Stomach (tissue), 8 donors: ENCODE measurements at regions not wholly inside any gene's neighbourhood (a gene's known extent, or its start where the extent isn't known, plus 50 kb on each side); places are given as distances from the start of the nearest gene placed in this dataset.

Source experiments
- DNase-seq, 2 donors: peaks; one replicate each; pipeline versions ENCODE4 v3.0.0 to v3.0.0-alpha.2; 2013 to 2019
- H3K27ac ChIP-seq, 5 donors: fragments of 200-600 bp in 4 of 5; sonication (generic) in 4 of 5; one replicate each; pipeline ENCODE4 v1.5.1; 2013 to 2019; ENCODE audit warnings: mild to moderate bottlenecking in 1 of 5, moderate library complexity in 1 of 5
- H3K27me3 ChIP-seq, 3 donors: fragments of 200-600 bp; sonication (generic); one replicate each; pipeline ENCODE4 v1.5.1; 2017 to 2019; ENCODE audit warnings: mixed run types in 1 of 3
- H3K36me3 ChIP-seq, 4 donors: fragments of 200-600 bp; sonication (generic); 1 replicate in 3 of 4; 2 replicates in 1 of 4; pipeline ENCODE4 v1.5.1; 2016 to 2019
- H3K4me1 ChIP-seq, 4 donors: fragments of 200-600 bp; sonication (generic); one replicate each; pipeline ENCODE4 v1.5.1; 2016 to 2019
- H3K4me3 ChIP-seq, 4 donors: fragments of 200-600 bp; sonication (generic) in 3 of 4; one replicate each; pipeline ENCODE4 v1.5.1; 2016 to 2019; ENCODE audit warnings: mild to moderate bottlenecking in 1 of 4
- H3K9me3 ChIP-seq, 4 donors: fragments of 200-600 bp; sonication (generic); one replicate each; pipeline ENCODE4 v1.5.1; 2016 to 2019
- CTCF ChIP-seq, 7 experiments: fragments of 450-650 bp in 4 of 7; fragments of 200-600 bp in 3 of 7; sonication (generic) in 3 of 7; IDR thresholded peaks; one replicate each; pipeline ENCODE4 v1.5.1; 2016 to 2019; ENCODE audit warnings: antibody characterized with exemption in 7 of 7, control low read depth in 2 of 7, mild to moderate bottlenecking in 1 of 7
- EP300 ChIP-seq: sonication (generic); formaldehyde crosslinking; IDR thresholded peaks from one replicate; pipeline ENCODE4 v1.6.1; 2017; ENCODE audit warnings: antibody characterized with exemption
- POLR2A ChIP-seq, 4 donors: fragments of 450-650 bp; IDR thresholded peaks; one replicate each; pipeline ENCODE4 v1.6.1; 2016; ENCODE audit warnings: antibody characterized with exemption in 4 of 4, control low read depth in 2 of 4, mild to moderate bottlenecking in 1 of 4, moderate library complexity in 1 of 4
- POLR2AphosphoS5 ChIP-seq, 3 donors: sonication (generic); formaldehyde crosslinking; IDR thresholded peaks; one replicate each; pipeline ENCODE4 v1.6.1; 2016; ENCODE audit warnings: antibody characterized with exemption in 3 of 3
- WGBS, 5 donors: extraction: QIAGEN DNeasy Blood & Tissue Kit in 3 of 5; methylation state at CpG; one replicate each; pipeline versions ENCODE4 v1.1.5 to v1.1.7; 2013 to 2018; 5-methylcytosine and 5-hydroxymethylcytosine counted together
- intact Hi-C: fragments of 100-400 bp; cut with DNase I; formaldehyde crosslinking; loops from one replicate; pipeline ENCODE4 v1.15.1; 2023; ENCODE audit warnings: low total_unique reads
- donor health status: healthy with polysubstance abuse.
- donor health status: Bipolar disorder and iron deficiency.
- donor health status: healthy.

DNA sequence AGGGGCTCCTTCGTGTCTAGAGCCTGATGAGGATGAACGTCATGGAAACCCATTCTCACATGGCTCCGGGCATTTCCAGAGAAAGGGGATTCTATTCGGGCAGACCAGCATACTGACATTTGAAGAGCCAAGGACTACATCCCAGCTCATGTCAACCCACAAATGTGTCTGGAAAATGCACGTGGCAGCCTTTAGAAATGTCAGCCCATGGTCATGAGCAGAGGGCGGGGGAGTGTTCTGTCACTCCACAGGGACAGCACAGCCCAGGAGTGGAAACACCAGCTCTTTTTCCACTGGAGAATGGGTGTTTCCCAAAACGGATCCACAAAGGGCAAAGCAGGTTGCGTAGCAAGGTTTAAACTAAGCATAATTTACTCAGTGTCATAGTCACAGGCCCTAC, 207.0 kb downstream of the BCOR start:
- no peak overlapping the region for H3K27ac ChIP-seq
- peaks cover 0 to 8% (median 0%) of the 10 kb centered on the region in 4 donors for H3K9me3 ChIP-seq
- H3K36me3 ChIP-seq: no peaks in the 10 kb centered on the region
- WGBS, 5 donors: 74 to 89% (median 85%) methylated on average over 7 to 8 of the region's 8 CpGs
- DNase-seq: no peak
- intact Hi-C loops: no loop called here
- H3K4me3 ChIP-seq: no peak overlapping the region
- peaks cover 0 to 5% (median 0%) of the 10 kb centered on the region in 3 donors for H3K27me3 ChIP-seq
- peaks cover 0 to 15% (median 6%) of the 10 kb centered on the region in 4 donors for H3K4me1 ChIP-seq
- TF ChIP-seq POLR2A (IDR thresholded peaks at IDR 0.05): no peak
- no peak for TF ChIP-seq POLR2AphosphoS5 (IDR thresholded peaks at IDR 0.05)
- no peak for TF ChIP-seq EP300
- no peak for TF ChIP-seq CTCF (IDR thresholded peaks at IDR 0.05)

DNA sequence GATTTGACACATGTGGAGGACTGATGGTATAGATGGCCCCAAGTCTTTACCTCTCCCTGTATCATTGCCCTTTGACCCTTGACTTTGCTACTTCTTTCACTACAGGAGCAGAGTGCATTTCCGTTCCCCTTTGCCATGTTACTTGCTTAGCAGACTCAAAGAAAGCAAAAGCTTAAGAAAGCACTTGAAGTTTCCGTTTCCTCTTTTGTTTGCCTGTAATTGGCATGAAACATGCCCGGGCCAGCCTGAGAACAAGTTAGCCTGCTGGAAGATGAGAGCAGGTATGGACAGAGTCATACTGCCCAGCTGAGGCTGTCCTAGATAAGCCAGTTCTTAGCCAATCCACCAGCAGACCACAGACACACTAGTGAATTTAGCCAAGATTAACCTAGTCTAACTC, 206.0 kb downstream of the BCOR start:
- H3K4me1 ChIP-seq: peaks cover 0 to 17% (median 8%) of the 10 kb centered on the region in 4 donors
- H3K9me3 ChIP-seq: no peaks in the 10 kb centered on the region
- TF ChIP-seq EP300: no peak
- H3K27ac ChIP-seq: no peak overlapping the region
- peaks cover 0 to 5% (median 0%) of the 10 kb centered on the region in 3 donors for H3K27me3 ChIP-seq
- intact Hi-C loops: no loop called here
- H3K36me3 ChIP-seq: no peaks in the 10 kb centered on the region
- H3K4me3 ChIP-seq: no peak overlapping the region
- 36 to 58% (median 56%) methylated on average over 3 of the region's 3 CpGs for WGBS, 5 donors
- no peak for DNase-seq

DNA sequence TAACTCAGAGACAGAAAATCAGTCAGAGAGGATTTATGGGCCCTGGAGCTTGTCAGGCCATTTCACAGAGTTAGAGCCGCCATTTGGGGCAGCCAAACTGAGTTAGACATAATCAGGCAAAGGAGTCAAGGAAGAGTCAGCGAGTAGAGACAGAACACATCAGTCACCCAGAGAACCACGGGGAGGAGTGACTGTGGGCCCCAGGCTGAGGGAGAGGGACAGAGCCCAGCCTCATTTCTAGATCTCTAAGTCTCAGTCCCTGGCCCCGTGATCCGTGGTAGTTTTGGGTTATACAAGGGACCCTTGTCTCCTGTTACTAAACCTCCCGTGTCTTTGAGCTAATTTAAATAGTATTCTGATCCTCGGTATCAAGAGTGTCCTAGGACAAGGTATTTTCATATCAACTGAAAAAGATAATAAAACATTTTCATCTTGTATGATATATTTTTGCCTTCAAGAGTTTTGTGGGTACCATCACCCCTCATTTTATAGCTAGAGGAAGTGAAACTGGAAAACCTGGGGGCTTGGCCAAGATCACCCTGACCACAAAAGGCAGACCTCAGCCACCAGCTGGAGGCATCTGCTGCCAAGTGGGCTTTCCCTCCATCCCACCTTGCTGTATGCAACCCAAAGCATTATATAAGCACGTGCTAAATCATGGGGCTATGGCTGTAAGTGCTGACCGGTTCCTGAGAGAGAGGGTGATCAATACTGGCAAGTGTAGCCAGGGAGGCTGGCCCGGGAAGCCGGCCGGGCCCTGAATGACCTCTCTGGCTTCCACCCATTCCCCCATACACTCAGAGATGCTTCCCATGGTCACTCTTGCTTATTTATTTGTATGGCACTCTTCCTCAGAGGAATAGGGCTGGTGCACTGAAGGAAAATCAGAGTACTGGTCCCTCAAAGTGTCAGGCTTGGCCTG, 204.1 kb downstream of the BCOR start:
- intact Hi-C loops: no loop called here
- no peak overlapping the region for H3K4me3 ChIP-seq
- no peak for TF ChIP-seq CTCF (IDR thresholded peaks at IDR 0.05)
- no peak for TF ChIP-seq POLR2AphosphoS5 (IDR thresholded peaks at IDR 0.05)
- no peak for TF ChIP-seq POLR2A (IDR thresholded peaks at IDR 0.05)
- no peak for TF ChIP-seq EP300
- H3K36me3 ChIP-seq: no peaks in the 10 kb centered on the region
- 75 to 86% (median 79%) methylated on average over 10 to 12 of the region's 12 CpGs for WGBS, 5 donors
- H3K4me1 ChIP-seq: peaks cover 0 to 32% (median 15%) of the 10 kb centered on the region in 4 donors
- H3K27me3 ChIP-seq: peaks cover 0 to 3% (median 0%) of the 10 kb centered on the region in 3 donors
- no peaks in the 10 kb centered on the region for H3K9me3 ChIP-seq
- no peak overlapping the region for H3K27ac ChIP-seq
- no peak for DNase-seq

DNA sequence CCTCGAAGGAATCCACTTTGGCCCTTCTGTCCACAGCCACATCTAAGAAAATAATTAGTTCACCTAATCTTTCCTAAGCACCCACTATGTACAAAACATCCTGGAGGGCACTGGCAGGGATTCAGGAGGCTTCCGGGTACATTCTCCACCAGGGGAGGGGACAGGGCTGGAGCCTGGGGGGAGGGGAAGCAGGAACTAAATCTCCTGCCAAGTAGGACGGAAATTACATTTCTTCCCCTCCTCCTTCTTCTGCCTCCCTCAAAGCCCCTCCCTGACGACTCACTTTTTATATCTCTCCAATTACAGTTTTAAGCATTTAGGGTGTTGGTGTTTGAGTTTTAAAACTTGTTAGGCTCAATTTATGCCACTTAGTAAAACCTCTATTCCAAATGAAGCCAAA, 203.1 kb downstream of the BCOR start:
- DNase-seq: peak; percentile 33 to 52
- WGBS, 5 donors: 27 to 60% (median 45%) methylated on average over 3 to 4 of the region's 4 CpGs
- H3K4me3 ChIP-seq: no peak overlapping the region
- no peaks in the 10 kb centered on the region for H3K36me3 ChIP-seq
- H3K27ac ChIP-seq: peak overlapping the region in 3 of 5 donors; percentile 23 to 31 (median 27)
- H3K9me3 ChIP-seq: no peaks in the 10 kb centered on the region
- TF ChIP-seq EP300 (no peak), CTCF (IDR thresholded peaks at IDR 0.05) (no peak), POLR2AphosphoS5 (IDR thresholded peaks at IDR 0.05) (no peak), POLR2A (IDR thresholded peaks at IDR 0.05) (no peak)
- H3K4me1 ChIP-seq: peaks cover 0 to 32% (median 17%) of the 10 kb centered on the region in 4 donors
- H3K27me3 ChIP-seq: peaks cover 0 to 3% (median 0%) of the 10 kb centered on the region in 3 donors
- intact Hi-C loops: no loop called here
